ENCODE measurements at regions not wholly inside any gene's neighbourhood (a gene's known extent, or its start where the extent isn't known, plus 50 kb on each side); places are given as distances from the start of the nearest gene placed in this dataset.
"Not testable (repeated sequence)": the region's sequence is repeated elsewhere in the genome, so short reads cannot be mapped to it uniquely, and the experiment has no call there.

DNA sequence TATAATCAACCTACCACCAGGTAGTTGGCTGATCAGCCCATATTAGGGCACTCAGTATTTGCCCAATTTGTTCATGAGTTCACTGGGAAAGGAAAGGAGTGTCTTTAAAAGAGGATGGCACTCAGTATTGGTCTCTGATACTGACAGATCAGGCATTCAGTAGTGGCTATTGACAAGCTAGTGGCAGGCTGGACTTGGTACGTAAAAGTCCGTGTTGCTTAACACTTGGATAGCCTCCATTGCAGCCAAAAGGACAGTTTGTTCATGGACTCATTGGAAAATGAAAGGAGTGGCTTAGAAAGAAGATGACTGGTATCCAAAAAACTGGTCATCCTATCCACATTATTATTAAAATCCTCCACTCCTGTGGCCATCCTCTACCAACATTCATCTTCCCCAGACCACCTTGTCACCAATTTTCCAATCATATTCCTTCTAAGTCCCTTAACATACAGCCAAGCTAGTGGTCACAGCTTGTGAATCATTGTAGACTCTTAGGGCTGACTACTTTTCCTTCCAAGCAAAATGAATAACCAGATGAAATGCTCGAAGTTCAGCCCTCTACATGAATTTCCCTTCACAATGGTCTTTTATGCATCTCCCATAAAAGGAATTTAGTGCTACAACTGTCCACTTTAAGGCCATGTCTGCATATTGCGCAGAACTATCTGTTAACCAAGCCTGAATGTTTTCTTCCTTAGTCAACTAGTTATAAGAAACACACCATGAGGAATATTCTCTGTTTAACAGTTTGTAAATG, 78.6 kb upstream of the MAGI2 start:
- DNase-seq: no peak

DNA sequence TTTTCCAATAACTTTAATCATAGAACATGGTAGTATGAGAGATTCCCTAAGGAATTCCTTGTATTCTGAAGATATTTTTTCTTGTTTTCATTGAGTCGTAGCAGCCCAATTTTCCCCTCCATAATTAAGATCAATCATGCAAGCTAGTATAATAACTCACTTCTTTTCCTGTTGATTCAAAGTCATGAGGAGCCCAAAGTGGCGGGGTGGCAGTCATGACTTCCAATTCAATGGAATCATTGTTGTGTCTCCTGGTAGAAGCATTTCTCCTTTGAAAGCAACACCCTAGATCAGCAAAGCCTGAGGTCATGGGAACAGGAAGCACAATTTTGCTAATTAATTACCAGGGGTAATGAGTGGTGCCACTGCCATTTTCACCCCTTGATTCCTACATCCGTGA, 77.6 kb upstream of the MAGI2 start:
- no peak for DNase-seq

DNA sequence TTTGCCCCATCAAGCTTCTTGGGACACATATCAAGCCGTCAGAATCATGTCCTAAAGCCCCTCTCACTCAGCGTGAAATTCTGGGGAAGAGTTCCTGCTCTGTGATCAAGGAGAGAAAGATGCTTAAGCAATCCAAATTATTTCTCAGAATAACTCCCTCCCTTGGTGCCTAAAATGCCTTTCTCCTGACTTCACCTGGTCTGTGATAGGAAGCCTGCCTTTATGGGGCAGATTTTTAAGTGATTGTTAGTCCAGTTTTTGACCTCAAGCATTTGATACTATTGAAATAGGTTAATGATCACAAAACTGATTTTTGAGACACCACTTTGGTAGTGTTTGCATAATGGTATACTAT, 76.4 kb upstream of the MAGI2 start:
- no peak for DNase-seq

DNA sequence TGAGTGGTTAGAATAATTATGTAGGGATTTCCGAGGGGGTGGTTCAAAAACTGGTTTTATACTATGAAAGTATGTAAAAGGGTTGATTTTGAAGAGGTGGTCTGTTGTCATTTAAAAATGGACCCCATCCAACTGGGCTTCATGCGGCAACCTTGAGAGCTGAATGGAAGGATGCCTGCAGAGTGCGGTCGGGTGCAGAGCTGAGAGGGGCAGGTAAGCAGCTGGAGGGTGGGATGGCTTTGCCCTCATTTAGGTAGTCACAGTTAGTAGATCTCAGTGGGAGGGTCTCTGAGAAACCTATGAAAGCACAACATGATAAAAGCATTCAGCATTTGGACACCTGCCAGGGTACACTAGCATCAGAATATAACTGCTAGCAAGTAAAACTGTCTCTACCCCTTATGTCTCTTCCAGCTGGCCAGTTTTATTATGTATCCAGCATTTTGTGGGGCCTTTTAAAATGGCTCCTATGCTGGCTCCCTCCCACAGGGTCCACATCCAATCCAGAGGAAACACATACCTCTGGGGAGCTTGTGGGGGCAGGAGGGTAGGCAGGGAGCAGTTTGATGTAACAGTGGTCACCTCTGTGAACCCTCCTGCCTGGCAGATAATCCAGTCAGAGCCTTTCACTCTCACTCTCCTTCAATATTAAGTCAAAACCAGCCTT, 75.9 kb upstream of the MAGI2 start:
- DNase-seq: no peak

DNA sequence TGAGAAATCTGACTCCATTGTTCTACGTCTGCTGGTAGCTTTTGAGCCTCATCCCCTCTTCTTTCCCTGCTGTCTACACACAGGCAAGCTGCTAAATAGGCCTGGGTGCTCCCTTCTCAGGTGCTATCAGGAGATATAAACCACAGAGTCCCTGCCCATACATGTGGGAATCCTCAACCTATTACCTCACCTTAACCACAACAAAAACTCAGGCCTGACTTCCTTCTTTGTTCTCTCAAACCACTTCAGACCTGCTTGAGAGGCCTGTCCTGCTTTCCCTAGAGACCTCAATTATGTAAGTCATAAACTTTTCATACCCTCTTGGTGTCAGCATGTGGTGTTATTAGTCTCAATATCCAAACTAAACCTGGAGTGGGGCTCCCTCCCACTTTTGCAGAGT, 75.0 kb upstream of the MAGI2 start:
- DNase-seq: no peak

DNA sequence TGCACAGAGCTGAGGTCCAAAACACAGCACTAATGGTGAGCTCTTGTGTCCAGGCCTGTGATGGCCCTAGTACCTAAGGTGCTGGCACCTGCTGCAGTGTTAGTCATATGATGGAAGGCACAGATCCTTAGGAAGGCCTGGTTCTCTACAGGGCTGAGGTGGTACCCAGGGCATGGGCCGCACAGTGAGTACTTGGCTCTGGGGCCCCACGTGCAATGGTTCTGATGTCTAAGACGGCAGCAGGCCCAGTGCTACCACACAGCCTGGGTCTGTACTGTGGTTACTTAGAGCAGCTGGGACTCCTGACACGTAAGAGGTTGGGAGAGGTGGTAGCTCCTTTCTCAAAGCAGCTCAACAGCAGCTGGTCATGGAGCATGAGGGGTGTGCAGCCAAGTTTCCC, 70.6 kb upstream of the MAGI2 start:
- no peak for DNase-seq

DNA sequence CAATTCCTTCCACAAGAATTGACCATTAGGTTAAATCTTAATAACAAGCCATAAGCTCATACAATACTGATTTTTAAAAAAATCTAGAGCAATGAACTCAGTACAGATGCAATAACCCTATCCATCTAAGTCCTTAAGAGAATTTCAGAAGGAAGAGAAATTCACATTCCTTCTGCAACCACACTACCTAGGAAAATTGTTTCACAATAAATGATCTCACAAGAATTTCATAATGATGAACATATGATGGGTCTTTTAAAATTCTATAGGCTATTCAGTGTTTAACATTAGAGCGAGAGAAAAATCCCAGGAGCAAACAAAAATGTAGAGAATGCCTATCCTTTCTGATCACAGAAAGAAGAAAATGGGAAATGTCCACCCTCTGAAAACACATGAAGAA, 70.0 kb upstream of the MAGI2 start:
- no peak for DNase-seq

DNA sequence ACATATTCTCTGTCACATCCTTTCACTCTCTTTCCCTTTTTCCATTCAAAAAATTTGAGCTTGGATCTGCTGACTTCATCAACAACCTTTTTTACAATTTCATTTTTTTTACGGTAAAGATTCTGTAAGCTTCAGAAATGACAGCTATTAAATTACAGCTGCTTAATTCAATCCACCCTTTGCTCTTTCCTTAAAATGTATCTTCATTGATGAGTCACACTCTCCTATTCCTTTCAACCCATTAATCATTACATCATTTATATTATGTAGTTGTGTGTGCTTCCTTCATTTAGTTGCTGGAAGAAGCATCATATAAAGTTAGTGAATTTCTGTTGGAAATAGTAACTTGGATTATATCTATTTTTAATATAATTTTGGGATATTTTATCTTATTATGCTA, 67.1 kb upstream of the MAGI2 start:
- DNase-seq: no peak

DNA sequence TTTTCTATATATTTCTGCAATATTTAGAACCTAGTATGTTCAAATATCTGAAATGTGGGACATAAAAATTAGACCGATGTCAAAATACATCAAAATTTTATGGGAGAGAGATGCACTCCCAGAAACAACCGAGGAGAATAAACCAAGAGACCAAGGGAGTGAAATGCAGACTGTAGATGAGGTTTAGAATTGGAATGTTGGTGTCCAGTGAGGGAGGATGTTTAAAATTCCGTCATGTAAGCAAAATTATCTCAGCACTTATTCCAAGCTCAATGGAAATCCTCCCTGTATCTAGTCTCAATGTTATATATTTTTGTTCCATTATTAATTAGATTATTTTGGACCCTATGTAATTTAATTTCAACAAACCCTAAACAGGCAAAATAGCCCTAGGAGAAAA, 61.9 kb upstream of the MAGI2 start:
- DNase-seq: no peak

DNA sequence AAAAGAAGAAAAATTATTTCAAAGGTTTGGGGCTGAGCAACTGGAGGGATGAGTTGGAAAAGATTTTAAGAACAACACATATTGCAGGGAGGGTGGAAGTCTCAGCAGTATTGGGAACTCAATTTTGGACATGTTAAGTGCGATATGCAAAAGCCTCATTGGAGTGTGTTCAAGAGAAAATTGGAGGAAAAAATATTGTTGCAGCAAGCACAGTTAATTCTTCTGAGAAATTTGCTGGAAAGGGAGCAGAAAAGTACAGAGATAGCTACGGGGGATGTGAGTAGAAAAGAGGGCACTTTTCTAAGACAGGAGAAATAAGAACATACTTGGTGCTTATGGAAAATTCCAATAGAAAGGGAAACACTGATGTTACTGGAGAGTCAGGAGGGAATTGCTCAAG, 59.8 kb upstream of the MAGI2 start:
- DNase-seq: no peak

DNA sequence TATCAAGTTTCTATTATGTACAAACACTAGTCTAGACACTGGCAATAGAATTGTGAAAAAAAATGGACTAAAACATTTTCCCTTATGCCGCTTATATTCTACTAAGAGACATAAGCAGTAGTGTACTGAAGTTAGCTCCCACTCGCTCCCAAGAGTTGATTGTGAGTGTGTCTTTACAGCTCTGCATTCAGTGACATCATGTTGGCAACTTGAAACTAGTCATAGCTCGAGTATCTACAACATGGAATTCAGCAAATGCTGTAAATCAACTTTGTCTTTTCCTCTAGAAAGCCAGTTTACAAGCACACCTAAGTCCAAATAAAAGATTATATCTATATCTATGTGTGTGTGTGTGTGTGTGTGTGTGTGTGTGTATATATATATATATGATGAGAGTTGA, 58.8 kb upstream of the MAGI2 start:
- DNase-seq: no peak

DNA sequence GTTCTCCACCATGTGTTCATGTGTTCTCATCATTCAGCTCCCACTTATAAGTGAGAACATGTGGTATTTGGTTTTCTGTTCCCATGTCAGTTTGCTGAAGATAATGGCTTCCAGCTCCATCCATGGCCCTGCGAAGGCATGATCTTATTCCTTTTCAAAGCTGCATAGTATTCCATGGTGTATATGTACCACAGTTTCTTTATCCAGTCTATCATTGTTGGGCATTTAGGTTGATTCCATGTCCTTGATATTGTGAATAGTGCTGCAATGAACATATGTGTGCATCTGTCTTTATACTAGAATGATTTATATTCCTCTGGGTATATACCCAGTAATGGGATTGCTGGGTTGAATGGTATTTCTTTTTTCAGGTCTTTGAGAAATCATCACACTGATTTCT, 57.6 kb upstream of the MAGI2 start:
- not testable (repeated sequence) for DNase-seq

DNA sequence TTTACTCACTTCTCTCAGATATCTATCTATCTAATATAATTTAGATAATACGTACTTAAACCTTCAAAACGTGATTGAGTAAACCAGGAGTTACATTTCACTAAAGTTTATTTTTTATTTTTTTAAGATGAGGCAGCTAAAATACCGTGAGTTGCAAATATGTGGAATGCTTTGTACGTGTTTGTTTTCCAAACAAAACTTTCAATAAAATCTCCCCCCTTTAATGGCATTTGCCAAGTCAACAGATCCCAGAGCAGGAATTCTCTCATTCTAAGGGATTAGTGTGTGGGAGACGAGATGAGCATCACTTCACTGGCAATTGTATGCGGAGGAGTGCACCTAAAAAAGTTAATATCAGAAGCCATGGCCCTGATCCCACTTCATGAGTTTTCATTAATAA, 53.7 kb upstream of the MAGI2 start:
- no peak for DNase-seq

DNA sequence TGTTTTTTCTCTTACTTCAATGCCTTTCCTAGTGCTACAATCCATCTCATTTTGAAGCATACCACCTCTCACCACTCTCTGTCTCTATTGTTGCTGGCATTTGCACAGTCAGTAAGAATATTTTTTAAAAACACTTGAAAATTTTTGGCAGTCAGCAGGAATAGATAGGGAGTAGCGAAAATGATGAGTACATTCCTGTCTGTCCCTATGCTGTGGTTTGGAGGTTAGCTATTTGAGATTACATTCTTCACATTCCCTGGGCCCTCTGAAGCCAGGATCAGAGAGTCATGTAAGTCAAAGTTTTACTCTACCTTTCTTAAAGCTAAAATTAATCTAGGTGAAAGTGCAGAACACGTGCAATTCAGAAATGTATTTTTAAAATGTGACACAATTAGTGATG, 53.0 kb upstream of the MAGI2 start:
- DNase-seq: no peak

DNA sequence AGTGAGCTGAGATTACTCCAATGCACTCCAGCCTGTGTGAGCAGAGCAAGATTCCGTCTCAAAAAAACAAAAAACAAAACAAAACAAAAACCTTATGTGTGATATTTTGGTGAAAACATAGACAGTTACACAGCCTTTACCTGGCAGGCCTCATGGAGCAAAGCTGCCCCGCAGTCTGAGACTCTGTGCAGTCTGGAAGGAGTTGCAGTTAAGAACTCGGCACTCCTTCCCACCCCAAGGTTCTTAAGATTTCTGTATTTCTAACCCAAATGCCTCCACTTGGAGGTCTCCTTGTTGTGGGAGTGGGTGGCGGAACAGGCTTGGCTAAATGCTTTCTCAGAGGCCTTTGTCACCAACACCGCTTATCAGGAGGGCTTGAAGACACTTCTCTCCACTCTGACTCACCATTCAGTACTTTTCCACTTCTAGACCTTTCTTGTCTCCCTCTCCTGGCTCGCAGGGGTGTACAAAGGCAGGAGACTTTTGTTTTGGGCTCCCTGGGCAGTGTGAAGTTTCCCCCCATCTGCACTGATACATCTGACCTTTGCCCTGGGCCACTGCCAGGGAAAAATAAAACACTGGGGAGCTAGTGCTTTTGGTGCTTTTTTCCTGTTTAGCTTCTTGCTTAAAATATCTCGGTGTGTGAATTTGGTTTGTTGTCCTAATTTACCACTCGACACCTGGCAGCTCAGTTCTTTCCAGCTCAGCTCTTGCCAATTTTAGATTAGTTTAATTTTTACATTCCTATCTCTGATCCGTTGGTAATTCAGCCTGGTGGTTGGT, 51.3 kb upstream of the MAGI2 start:
- no peak for DNase-seq
